Nephron progenitor cell (in vitro differentiated cells): ENCODE measurements at regions not wholly inside any gene's neighbourhood (a gene's known extent, or its start where the extent isn't known, plus 50 kb on each side); places are given as distances from the start of the nearest gene placed in this dataset.

Source experiments
- DNase-seq: peaks from one replicate; pipeline ENCODE4 v3.0.0; 2021
- H3K27ac Mint-ChIP-seq: 2 replicates; pipeline ENCODE4 v1.8.0; 2021; ENCODE audit warnings: mild to moderate bottlenecking, moderate library complexity, mixed read lengths
- H3K27me3 Mint-ChIP-seq: 2 replicates; pipeline ENCODE4 v1.8.0; 2021; ENCODE audit warnings: mild to moderate bottlenecking, low read depth, mixed read lengths; ENCODE audit not compliant: poor library complexity
- H3K36me3 Mint-ChIP-seq: 2 replicates; pipeline ENCODE4 v1.8.0; 2021; ENCODE audit warnings: low read depth, mixed read lengths
- H3K4me1 Mint-ChIP-seq: 2 replicates; pipeline ENCODE4 v1.8.0; 2021; ENCODE audit warnings: mixed read lengths
- H3K4me3 Mint-ChIP-seq: 2 replicates; pipeline ENCODE4 v1.8.0; 2021; ENCODE audit warnings: mild to moderate bottlenecking, moderate library complexity, mixed read lengths
- H3K9me3 Mint-ChIP-seq: 2 replicates; pipeline ENCODE4 v1.8.0; 2021; ENCODE audit warnings: mild to moderate bottlenecking, moderate library complexity, mixed read lengths
- TF ChIP-seq, protein P1 (sequence below): fragments of 200-600 bp; sonication (generic); IDR thresholded peaks from 2 replicates; pipeline ENCODE4 v1.5.0; 2021; ENCODE audit warnings: antibody characterized with exemption

DNA sequence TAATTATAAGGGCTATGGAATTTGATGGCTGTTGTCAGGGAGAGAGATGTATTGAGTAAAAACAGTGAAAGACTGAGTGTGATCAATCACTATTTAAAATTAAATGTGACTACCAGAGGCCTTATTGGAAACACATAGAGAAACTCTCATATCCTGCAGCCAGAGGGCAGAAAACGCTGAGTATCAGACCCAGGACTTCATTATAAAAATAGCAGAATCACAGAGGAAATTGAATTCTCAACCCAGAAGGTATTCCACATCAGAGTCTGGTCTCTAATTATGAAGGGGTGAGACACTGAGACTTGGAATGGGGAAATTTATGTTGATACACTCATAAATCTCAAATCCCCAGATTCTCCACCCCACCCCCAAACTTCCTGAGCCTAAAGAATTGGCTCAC lies 69.5 kb upstream of the IL6 start:
- H3K36me3 Mint-ChIP-seq = no peaks in the 10 kb centered on the region
- no peaks in the 10 kb centered on the region for H3K9me3 Mint-ChIP-seq
- H3K4me1 Mint-ChIP-seq = no peaks in the 10 kb centered on the region
- no peak overlapping the region for H3K4me3 Mint-ChIP-seq
- no peak overlapping the region for H3K27ac Mint-ChIP-seq
- no peak for DNase-seq
- TF ChIP-seq, protein P1, sequence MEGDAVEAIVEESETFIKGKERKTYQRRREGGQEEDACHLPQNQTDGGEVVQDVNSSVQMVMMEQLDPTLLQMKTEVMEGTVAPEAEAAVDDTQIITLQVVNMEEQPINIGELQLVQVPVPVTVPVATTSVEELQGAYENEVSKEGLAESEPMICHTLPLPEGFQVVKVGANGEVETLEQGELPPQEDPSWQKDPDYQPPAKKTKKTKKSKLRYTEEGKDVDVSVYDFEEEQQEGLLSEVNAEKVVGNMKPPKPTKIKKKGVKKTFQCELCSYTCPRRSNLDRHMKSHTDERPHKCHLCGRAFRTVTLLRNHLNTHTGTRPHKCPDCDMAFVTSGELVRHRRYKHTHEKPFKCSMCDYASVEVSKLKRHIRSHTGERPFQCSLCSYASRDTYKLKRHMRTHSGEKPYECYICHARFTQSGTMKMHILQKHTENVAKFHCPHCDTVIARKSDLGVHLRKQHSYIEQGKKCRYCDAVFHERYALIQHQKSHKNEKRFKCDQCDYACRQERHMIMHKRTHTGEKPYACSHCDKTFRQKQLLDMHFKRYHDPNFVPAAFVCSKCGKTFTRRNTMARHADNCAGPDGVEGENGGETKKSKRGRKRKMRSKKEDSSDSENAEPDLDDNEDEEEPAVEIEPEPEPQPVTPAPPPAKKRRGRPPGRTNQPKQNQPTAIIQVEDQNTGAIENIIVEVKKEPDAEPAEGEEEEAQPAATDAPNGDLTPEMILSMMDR = no peak
- H3K27me3 Mint-ChIP-seq = peaks cover 3% of the 10 kb centered on the region

DNA sequence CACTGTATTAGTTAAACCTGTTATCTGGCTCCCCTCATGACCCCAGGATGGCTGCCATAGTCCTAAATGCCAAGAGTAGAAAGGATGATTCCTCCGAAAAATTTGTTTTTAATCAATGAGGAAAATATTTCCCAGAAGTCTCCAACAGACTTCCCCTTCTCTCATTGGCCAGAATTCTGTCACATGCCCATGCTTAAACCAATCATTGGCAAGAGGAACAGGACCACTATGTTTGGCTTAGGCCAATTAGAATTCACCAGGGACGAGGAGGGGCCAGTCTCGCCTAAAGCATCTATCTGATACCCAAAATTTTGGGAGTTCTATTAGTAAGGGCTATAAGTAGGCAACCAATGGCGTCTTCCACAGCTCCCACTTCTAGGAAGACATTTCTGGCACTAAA lies 71.2 kb upstream of the IL6 start:
- Mint-ChIP-seq H3K4me1 (no peaks in the 10 kb centered on the region), H3K27ac (no peak overlapping the region), H3K27me3 (peaks cover 3% of the 10 kb centered on the region), H3K36me3 (no peaks in the 10 kb centered on the region), H3K9me3 (no peaks in the 10 kb centered on the region), H3K4me3 (no peak overlapping the region)
- TF ChIP-seq, protein P1 = no peak
- no peak for DNase-seq

DNA sequence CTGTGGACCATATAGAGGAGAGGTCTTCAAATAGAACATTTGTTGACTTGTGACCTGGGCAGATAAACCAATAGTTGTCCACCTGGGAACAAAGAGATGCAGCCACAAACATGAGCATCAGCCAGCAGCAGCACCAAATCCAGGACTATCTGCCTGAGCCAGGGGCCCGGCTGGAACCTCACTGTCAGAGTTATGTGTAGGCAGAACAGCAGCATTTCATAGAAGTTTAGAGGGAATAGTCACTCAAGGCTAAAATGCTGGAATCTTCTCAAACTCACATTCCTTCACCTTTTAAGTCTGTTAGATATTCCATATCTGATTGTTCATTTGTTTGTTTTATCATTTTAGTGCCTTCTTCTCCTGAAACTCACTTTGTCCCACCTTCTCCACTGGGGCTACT lies 72.2 kb upstream of the IL6 start:
- no peaks in the 10 kb centered on the region for H3K27me3 Mint-ChIP-seq
- H3K4me1 Mint-ChIP-seq = no peaks in the 10 kb centered on the region
- H3K27ac Mint-ChIP-seq = no peak overlapping the region
- no peaks in the 10 kb centered on the region for H3K36me3 Mint-ChIP-seq
- H3K9me3 Mint-ChIP-seq = no peaks in the 10 kb centered on the region
- H3K4me3 Mint-ChIP-seq = no peak overlapping the region
- DNase-seq = no peak
- TF ChIP-seq, protein P1 = no peak

DNA sequence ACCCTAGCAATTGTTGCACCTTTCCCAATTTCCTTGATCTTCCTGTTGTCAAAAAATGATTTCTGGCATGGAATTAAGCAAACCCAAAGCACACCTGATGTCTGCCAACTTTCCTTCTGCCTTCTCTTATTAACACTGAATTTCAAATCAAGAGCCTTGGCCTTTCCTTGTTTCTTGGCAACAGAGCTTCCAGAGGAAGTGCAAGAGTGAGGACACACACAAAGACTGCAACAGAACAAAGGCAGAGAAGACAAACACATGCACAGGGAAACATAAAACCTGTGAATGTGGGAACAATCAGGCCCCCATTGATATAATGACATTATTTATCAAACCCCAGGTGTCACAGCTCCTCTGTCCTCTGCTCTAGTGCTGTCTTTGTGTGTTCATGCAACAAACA lies 73.0 kb upstream of the IL6 start:
- Mint-ChIP-seq H3K9me3 (peaks cover 5% of the 10 kb centered on the region), H3K4me3 (no peak overlapping the region), H3K27me3 (no peaks in the 10 kb centered on the region), H3K27ac (no peak overlapping the region), H3K4me1 (no peaks in the 10 kb centered on the region), H3K36me3 (no peaks in the 10 kb centered on the region)
- no peak for DNase-seq
- TF ChIP-seq, protein P1 = no peak

DNA sequence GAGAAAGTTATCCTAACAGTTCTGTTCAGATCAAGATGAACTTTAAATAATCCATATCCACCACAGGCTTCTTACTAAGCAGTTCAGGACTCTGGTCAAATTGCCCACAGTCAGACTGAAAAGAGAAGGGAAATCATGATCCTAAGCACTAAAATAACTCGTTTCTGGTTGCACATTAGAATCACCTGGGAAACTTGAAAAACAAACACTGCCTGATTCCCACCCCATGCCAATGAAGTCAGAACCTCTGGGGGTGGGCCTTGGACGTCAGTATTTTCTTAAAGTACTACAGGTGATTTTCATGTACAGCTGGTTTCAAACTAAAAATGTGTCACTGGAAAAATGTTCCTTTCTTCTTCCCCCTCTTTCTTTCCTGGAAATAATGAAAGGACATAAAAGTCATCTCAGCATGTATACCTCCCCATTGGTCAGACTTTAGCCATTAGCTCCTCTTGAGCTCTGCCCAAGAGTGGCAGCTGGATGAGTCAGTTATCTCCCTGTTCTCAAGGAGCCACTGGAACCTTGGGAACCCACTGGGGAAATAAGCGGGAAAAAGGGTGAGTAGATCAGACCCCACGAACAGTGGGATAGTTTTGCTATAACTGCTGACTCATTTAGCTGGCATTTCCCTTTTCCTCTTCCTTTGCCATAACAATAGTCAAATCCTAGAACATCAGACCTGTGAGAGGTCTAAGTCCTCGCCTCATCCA lies 75.3 kb upstream of the IL6 start:
- no peak overlapping the region for H3K27ac Mint-ChIP-seq
- H3K4me3 Mint-ChIP-seq = no peak overlapping the region
- peaks cover 27% of the 10 kb centered on the region for H3K9me3 Mint-ChIP-seq
- no peaks in the 10 kb centered on the region for H3K36me3 Mint-ChIP-seq
- TF ChIP-seq, protein P1 = no peak
- H3K4me1 Mint-ChIP-seq = no peaks in the 10 kb centered on the region
- DNase-seq = no peak
- peaks cover 5% of the 10 kb centered on the region for H3K27me3 Mint-ChIP-seq

DNA sequence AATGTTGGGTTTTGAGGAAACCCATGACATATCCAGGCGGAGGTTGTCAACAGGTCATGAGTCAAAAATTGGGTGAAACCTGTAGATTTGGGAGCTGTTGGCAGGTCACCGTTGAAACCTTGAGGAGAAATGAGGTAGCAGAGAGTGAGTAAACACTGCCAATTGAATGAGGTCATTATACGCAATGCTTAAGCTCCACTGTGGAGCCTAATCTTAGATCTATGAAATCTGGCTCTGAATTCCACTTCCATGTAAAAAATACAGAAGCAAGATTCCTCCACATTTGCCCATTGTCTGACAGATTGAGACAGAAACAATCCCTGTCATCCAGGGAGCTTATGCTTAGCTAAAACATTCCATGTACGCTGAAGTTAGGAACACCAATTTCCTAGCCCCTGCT lies 76.0 kb upstream of the IL6 start:
- Mint-ChIP-seq H3K9me3 (peaks cover 34% of the 10 kb centered on the region), H3K27me3 (peaks cover 5% of the 10 kb centered on the region), H3K27ac (no peak overlapping the region), H3K4me3 (no peak overlapping the region), H3K36me3 (peaks cover 1% of the 10 kb centered on the region), H3K4me1 (no peaks in the 10 kb centered on the region)
- TF ChIP-seq, protein P1 = no peak
- no peak for DNase-seq
